Suprapubic skin (tissue), 3 donors: ENCODE measurements at regions not wholly inside any gene's neighbourhood (a gene's known extent, or its start where the extent isn't known, plus 50 kb on each side); places are given as distances from the start of the nearest gene placed in this dataset.

Experiments
- EP300 ChIP-seq: sonication (generic); formaldehyde crosslinking; IDR thresholded peaks from one replicate; pipeline ENCODE4 v1.6.1; 2017; ENCODE audit warnings: antibody characterized with exemption
- TF ChIP-seq, protein P1 (sequence below), 2 donors: fragments of 200-600 bp in 1 of 2; fragments of 450-650 bp in 1 of 2; sonication (generic) in 1 of 2; IDR thresholded peaks; one replicate each; pipeline ENCODE4 v1.5.1; 2016 to 2019; ENCODE audit warnings: antibody characterized with exemption in 2 of 2, mild to moderate bottlenecking in 1 of 2, moderate library complexity in 1 of 2

DNA sequence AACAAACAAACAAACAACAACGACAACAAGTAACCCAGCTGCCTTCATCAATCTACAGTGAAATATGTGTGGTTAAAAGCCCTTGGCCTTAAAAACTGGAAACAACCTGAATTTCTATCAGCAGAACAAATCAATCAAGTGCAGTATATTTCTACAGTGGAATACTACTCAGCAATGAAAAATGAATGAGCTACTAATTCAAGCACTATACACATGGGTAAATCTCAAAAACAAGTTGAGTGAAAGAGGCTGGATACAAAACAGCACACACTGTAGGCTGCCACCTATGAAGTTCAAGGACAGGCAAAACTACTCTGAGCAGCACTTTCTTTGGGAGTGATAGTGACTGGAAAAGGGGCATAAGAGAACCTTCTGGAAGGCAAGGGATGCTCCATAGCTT lies 395.5 kb upstream of the PROK2 start:
- TF ChIP-seq, protein P1, sequence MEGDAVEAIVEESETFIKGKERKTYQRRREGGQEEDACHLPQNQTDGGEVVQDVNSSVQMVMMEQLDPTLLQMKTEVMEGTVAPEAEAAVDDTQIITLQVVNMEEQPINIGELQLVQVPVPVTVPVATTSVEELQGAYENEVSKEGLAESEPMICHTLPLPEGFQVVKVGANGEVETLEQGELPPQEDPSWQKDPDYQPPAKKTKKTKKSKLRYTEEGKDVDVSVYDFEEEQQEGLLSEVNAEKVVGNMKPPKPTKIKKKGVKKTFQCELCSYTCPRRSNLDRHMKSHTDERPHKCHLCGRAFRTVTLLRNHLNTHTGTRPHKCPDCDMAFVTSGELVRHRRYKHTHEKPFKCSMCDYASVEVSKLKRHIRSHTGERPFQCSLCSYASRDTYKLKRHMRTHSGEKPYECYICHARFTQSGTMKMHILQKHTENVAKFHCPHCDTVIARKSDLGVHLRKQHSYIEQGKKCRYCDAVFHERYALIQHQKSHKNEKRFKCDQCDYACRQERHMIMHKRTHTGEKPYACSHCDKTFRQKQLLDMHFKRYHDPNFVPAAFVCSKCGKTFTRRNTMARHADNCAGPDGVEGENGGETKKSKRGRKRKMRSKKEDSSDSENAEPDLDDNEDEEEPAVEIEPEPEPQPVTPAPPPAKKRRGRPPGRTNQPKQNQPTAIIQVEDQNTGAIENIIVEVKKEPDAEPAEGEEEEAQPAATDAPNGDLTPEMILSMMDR (IDR thresholded peaks at IDR 0.05) = no peak
- TF ChIP-seq EP300 = no peak
